ENCODE measurements at regions not wholly inside any gene's neighbourhood (a gene's known extent, or its start where the extent isn't known, plus 50 kb on each side); places are given as distances from the start of the nearest gene placed in this dataset.

DNA sequence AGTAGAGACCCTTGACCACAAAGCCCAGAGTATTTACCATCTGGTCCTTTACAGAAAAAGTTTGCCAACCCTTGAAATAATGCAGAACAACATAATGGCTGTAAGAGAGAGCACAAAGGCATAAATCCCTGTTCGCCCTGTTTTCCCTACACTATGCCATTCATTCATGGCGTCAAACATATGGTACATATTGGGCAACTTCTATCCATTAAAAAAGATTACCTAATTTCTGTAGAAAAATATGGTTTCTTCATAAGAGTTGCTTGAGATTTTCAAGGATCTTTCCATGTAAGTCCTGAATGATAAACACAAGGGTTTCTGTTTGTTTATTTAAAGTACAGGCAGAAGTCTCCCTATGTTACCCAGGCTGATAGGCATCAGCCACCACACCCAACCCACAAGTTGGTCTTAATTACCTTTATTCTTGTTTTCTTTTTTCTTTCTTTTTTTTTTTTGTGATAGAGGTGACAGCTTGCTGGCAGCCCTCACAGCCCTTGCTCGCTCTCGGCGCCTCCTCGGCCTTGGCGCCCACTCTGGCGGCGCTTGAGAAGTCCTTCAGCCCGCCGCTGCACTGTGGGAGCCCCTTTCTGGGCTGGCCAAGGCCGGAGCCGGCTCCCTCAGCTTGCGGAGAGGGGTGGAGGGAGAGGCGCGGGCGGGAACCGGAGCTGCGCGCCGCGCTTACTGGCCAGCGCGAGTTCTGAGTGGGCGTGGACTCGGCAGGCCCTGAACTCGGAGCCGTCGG, 68.3 kb upstream of the NR5A2 start:
- WGBS = 97% methylated on average over 26 of the region's 29 CpGs
- no peak for TF ChIP-seq POLR2AphosphoS5 (IDR thresholded peaks at IDR 0.05)
- TF ChIP-seq POLR2A (IDR thresholded peaks at IDR 0.05) = no peak
- TF ChIP-seq, protein P1, sequence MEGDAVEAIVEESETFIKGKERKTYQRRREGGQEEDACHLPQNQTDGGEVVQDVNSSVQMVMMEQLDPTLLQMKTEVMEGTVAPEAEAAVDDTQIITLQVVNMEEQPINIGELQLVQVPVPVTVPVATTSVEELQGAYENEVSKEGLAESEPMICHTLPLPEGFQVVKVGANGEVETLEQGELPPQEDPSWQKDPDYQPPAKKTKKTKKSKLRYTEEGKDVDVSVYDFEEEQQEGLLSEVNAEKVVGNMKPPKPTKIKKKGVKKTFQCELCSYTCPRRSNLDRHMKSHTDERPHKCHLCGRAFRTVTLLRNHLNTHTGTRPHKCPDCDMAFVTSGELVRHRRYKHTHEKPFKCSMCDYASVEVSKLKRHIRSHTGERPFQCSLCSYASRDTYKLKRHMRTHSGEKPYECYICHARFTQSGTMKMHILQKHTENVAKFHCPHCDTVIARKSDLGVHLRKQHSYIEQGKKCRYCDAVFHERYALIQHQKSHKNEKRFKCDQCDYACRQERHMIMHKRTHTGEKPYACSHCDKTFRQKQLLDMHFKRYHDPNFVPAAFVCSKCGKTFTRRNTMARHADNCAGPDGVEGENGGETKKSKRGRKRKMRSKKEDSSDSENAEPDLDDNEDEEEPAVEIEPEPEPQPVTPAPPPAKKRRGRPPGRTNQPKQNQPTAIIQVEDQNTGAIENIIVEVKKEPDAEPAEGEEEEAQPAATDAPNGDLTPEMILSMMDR (IDR thresholded peaks at IDR 0.05) = no peak
- TF ChIP-seq EP300 (IDR thresholded peaks at IDR 0.05) = no peak
- DNase-seq (ENCODE audit: low spot score in 2 of 2) = no peak

DNA sequence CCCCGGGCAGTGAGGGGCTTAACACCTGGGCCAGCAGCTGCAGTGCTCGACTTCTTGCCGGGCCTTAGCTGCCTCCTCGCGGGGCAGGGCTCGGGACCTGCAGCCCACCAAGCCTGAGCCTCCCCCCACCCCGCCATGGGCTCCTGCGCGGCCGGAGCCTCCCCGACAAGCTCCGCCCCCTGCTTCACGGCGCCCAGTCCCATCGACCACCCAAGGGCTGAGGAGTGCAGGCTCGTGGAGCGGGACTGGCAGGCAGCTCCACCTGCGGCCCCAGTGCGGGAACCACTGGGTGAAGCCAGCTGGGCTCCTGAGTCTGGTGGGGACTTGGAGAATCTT, 67.8 kb upstream of the NR5A2 start:
- H3K27ac ChIP-seq = no peak overlapping the region

More for the DNA sequence above, 68.3 kb upstream of the NR5A2 start:
- no peaks in the 10 kb centered on the region for H3K9me3 ChIP-seq
- H3K36me3 ChIP-seq = no peaks in the 10 kb centered on the region
- no peak overlapping the region for H3K4me3 ChIP-seq
- H3K4me1 ChIP-seq = no peaks in the 10 kb centered on the region
- no peak overlapping the region for H3K27ac ChIP-seq
- no peaks in the 10 kb centered on the region for H3K27me3 ChIP-seq

DNA sequence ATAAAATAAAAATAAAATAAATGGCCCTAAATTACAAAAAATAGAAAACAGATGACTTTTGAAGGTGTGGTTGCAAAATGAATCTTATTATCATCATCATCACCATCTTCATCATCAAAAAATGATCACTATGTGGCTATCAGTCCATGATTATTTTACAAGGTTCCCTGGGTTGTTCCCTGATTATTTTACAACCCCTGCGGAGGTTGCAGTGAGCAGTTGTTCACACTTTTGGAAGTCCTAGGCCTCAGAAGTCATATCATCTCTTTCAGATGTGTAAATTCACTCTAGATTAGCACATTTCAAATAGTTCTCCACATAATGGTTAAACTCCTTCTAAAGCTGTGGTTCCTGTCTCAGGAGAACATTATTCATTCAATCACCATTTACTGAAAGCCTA, 57.4 kb upstream of the NR5A2 start:
- Histone ChIP-seq H3K36me3 (no peaks in the 10 kb centered on the region), H3K27me3 (no peaks in the 10 kb centered on the region), H3K4me3 (no peak overlapping the region), H3K9me3 (no peaks in the 10 kb centered on the region), H3K27ac (no peak overlapping the region), H3K4me1 (no peaks in the 10 kb centered on the region)
- WGBS = 89% methylated on average over 1 of the region's 1 CpG
- DNase-seq (ENCODE audit: low spot score in 2 of 2) = no peak
- TF ChIP-seq, protein P1 (IDR thresholded peaks at IDR 0.05) = no peak
- TF ChIP-seq POLR2A (IDR thresholded peaks at IDR 0.05) (no peak), POLR2AphosphoS5 (IDR thresholded peaks at IDR 0.05) (no peak), EP300 (IDR thresholded peaks at IDR 0.05) (no peak)

More for the DNA sequence above, 67.8 kb upstream of the NR5A2 start:
- no peak for TF ChIP-seq EP300 (IDR thresholded peaks at IDR 0.05)
- no peak for TF ChIP-seq POLR2AphosphoS5 (IDR thresholded peaks at IDR 0.05)
- TF ChIP-seq POLR2A (IDR thresholded peaks at IDR 0.05) = no peak
- TF ChIP-seq, protein P1 (IDR thresholded peaks at IDR 0.05) = no peak
- DNase-seq (ENCODE audit: low spot score in 2 of 2) = no peak
- Histone ChIP-seq H3K9me3 (no peaks in the 10 kb centered on the region), H3K27me3 (no peaks in the 10 kb centered on the region), H3K4me1 (no peaks in the 10 kb centered on the region), H3K4me3 (no peak overlapping the region), H3K36me3 (no peaks in the 10 kb centered on the region)
- WGBS = 100% methylated on average over 2 of the region's 19 CpGs

DNA sequence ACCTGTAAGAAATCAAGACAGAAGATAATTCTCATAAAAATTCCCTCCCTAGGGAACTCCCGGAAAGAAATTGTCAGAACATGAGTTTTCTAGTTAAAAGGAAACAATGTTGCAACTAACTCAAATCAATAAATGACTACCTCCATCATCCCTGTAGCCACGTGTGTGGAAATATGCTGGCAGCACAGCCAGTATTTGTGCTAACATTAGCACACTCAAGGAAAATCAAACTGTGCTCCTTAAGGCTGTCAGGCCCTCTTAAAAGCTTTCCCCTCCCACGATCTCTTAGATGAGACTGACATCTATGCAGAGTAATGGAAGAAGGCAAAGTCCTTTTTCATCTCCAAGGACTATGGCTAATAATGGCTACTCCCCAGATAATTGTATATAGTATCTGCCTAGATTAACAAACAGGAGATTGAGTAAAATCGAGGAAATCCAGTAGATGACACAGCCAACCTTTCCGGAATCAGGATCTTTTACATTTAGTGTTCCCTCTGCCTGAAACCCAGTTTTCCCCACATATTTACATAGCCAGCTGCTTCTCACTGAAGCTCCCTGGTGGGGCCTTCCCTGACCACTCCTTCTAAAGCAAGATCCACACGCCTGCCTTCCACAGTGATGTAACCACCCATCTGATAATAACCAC, 50.9 kb upstream of the NR5A2 start:
- Histone ChIP-seq H3K27ac (no peak overlapping the region), H3K4me1 (no peaks in the 10 kb centered on the region), H3K4me3 (no peak overlapping the region), H3K36me3 (no peaks in the 10 kb centered on the region), H3K27me3 (no peaks in the 10 kb centered on the region), H3K9me3 (no peaks in the 10 kb centered on the region)
- no peak for DNase-seq (ENCODE audit: low spot score in 2 of 2)
- TF ChIP-seq EP300 (IDR thresholded peaks at IDR 0.05) (no peak), POLR2A (IDR thresholded peaks at IDR 0.05) (no peak), POLR2AphosphoS5 (IDR thresholded peaks at IDR 0.05) (no peak)
- TF ChIP-seq, protein P1 (IDR thresholded peaks at IDR 0.05) = no peak
- 59% methylated on average over 6 of the region's 6 CpGs for WGBS

Data from suprapubic skin (tissue), 4 donors.